Lower leg skin (tissue), 3 donors: ENCODE measurements at regions not wholly inside any gene's neighbourhood (a gene's known extent, or its start where the extent isn't known, plus 50 kb on each side); places are given as distances from the start of the nearest gene placed in this dataset.
"Not testable (repeated sequence)": the region's sequence is repeated elsewhere in the genome, so short reads cannot be mapped to it uniquely, and the experiment has no call there.

Experiments used
- POLR2A ChIP-seq, 2 donors: fragments of 450-650 bp; IDR thresholded peaks; one replicate each; pipeline ENCODE4 v1.6.1; 2016 to 2017; ENCODE audit warnings: antibody characterized with exemption in 2 of 2, mild to moderate bottlenecking in 1 of 2, moderate library complexity in 1 of 2
- TF ChIP-seq, protein P1 (sequence below), 3 donors: fragments of 450-650 bp; IDR thresholded peaks; one replicate each; pipeline ENCODE4 v1.5.1; 2016; ENCODE audit warnings: antibody characterized with exemption in 3 of 3, mild to moderate bottlenecking in 3 of 3, moderate library complexity in 2 of 3

DNA sequence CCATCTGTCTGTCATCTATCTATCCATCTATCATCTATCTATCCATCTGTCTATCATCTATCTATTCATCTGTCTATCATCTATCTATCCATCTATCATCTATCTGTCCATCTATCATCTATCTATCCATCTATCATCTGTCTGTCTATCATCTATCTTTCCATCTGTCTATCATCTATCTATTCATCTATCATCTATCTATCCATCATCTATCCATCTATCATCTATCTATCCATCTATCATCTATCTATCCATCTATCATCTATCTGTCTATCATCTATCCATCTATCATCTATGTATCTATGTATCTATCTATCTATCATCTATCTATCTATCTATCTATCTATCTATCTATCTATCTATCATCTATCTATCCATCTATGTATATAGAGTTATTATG is 671.6 kb downstream of the UTRN start:
- not testable (repeated sequence) for TF ChIP-seq POLR2A (IDR thresholded peaks at IDR 0.05)
- TF ChIP-seq, protein P1, sequence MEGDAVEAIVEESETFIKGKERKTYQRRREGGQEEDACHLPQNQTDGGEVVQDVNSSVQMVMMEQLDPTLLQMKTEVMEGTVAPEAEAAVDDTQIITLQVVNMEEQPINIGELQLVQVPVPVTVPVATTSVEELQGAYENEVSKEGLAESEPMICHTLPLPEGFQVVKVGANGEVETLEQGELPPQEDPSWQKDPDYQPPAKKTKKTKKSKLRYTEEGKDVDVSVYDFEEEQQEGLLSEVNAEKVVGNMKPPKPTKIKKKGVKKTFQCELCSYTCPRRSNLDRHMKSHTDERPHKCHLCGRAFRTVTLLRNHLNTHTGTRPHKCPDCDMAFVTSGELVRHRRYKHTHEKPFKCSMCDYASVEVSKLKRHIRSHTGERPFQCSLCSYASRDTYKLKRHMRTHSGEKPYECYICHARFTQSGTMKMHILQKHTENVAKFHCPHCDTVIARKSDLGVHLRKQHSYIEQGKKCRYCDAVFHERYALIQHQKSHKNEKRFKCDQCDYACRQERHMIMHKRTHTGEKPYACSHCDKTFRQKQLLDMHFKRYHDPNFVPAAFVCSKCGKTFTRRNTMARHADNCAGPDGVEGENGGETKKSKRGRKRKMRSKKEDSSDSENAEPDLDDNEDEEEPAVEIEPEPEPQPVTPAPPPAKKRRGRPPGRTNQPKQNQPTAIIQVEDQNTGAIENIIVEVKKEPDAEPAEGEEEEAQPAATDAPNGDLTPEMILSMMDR (IDR thresholded peaks at IDR 0.05) = not testable (repeated sequence)
